ENCODE measurements at regions not wholly inside any gene's neighbourhood (a gene's known extent, or its start where the extent isn't known, plus 50 kb on each side); places are given as distances from the start of the nearest gene placed in this dataset.
"Not testable (repeated sequence)": the region's sequence is repeated elsewhere in the genome, so short reads cannot be mapped to it uniquely, and the experiment has no call there.

DNA sequence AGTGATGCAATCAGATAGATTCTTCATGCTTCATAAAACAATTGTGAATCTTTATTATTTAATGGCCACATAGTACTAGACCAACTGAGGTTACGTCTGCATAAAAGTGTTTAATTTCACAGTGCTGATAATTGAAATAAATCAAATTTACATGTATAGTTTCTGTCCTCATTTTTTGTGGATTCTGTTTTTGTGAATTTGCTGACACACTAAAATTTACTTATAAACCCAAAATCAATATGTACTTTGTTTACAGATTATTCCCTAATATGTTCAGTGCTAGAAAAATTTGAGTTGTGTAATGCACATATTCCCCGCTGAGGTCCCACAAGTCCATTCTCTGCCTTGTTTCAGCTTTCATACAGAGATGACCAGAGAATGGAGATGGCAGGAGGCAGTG lies 759.8 kb downstream of the CENPC start:
- no peaks in the 10 kb centered on the region for H3K36me3 ChIP-seq
- H3K27me3 ChIP-seq = no peaks in the 10 kb centered on the region
- ATAC-seq (no peak), DNase-seq (no peak)
- TF ChIP-seq, protein P1, sequence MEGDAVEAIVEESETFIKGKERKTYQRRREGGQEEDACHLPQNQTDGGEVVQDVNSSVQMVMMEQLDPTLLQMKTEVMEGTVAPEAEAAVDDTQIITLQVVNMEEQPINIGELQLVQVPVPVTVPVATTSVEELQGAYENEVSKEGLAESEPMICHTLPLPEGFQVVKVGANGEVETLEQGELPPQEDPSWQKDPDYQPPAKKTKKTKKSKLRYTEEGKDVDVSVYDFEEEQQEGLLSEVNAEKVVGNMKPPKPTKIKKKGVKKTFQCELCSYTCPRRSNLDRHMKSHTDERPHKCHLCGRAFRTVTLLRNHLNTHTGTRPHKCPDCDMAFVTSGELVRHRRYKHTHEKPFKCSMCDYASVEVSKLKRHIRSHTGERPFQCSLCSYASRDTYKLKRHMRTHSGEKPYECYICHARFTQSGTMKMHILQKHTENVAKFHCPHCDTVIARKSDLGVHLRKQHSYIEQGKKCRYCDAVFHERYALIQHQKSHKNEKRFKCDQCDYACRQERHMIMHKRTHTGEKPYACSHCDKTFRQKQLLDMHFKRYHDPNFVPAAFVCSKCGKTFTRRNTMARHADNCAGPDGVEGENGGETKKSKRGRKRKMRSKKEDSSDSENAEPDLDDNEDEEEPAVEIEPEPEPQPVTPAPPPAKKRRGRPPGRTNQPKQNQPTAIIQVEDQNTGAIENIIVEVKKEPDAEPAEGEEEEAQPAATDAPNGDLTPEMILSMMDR (IDR thresholded peaks at IDR 0.05) = no peak
- no peak overlapping the region for H3K27ac ChIP-seq
- H3K9me3 ChIP-seq = peaks cover 0 to 13% (median 0%) of the 10 kb centered on the region in 11 donors
- intact Hi-C loops (cut with DNase I) = no loop called here
- WGBS, 2 donors = 89 to 93% methylated on average over 2 of the region's 2 CpGs
- H3K4me3 ChIP-seq = no peak overlapping the region
- H3K4me1 ChIP-seq = no peaks in the 10 kb centered on the region

DNA sequence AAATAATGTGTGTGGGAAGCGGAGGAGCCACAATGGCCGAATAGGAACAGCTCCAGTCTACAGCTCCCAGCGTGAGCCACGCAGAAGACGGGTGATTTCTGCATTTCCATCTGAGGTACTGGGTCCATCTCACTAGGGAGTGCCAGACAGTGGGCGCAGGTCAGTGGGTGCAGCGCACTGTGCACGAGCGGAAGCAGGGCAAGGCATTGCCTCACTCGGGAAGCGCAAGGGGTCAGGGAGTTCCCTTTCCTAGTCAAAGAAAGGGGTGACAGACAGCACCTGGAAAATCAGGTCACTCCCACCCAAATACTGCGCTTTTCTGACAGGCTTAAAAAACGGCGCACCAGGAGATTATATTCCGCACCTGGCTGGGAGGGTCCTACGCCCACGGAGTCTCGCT lies 762.6 kb downstream of the CENPC start:
- H3K27me3 ChIP-seq; DNase-seq; intact Hi-C loops (cut with DNase I); H3K4me1 ChIP-seq; H3K36me3 ChIP-seq; H3K27ac ChIP-seq; ATAC-seq; H3K4me3 ChIP-seq: not testable (repeated sequence)
- peaks cover 0 to 13% (median 0%) of the 10 kb centered on the region in 11 donors for H3K9me3 ChIP-seq
- 92 to 94% methylated on average over 18 of the region's 18 CpGs for WGBS, 2 donors

DNA sequence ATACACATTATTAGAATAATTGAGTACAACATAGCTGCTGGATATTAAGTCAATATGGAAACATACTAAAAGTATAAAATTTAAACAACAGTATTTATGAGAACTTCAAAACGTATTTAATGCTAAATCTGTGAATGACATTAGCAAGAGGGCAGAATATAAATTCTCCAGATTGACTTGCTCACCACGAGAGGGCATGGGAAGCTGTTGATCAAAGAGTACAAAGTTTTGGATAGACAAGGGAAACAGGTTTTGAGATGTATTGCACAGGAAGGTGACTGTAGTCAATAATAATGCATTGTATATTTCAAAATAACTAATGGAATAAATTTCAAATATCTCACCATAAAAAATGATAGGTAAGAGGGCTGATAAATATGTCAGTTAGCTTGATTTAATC lies 768.2 kb downstream of the CENPC start:
- no peak overlapping the region for H3K4me3 ChIP-seq
- ATAC-seq = no peak
- TF ChIP-seq, protein P1 (IDR thresholded peaks at IDR 0.05) = no peak
- peaks cover 0 to 8% (median 0%) of the 10 kb centered on the region in 11 donors for H3K9me3 ChIP-seq
- H3K4me1 ChIP-seq = no peaks in the 10 kb centered on the region
- intact Hi-C loops (cut with DNase I) = no loop called here
- WGBS, 2 donors = 45 to 49% methylated on average over 2 of the region's 2 CpGs
- no peak for DNase-seq
- H3K27me3 ChIP-seq = no peaks in the 10 kb centered on the region
- H3K36me3 ChIP-seq = no peaks in the 10 kb centered on the region
- no peak overlapping the region for H3K27ac ChIP-seq

DNA sequence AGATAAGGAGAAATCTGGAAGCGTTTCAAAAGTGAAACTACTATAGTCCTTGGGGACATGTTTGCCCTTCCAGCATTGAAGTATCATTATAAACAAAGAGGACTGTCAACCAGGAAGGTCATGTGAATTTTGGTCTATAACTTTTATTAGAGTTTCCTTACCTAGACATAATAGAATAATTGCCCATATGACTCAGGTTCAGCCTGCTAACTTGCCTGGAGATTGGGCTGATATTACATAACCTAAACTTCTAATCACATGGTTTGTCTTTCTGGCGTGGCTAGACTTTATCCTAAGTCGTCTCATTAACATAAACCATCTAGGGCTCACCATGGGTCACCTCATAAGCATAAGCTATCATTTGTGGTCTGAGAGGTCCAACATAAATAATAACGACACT lies 775.9 kb downstream of the CENPC start:
- Histone ChIP-seq H3K4me1 (no peaks in the 10 kb centered on the region), H3K36me3 (no peaks in the 10 kb centered on the region), H3K27me3 (no peaks in the 10 kb centered on the region), H3K27ac (no peak overlapping the region), H3K4me3 (no peak overlapping the region), H3K9me3 (peaks cover 0 to 17% (median 0%) of the 10 kb centered on the region in 11 donors)
- WGBS, 2 donors = 35 to 39% methylated on average over 4 of the region's 4 CpGs
- ATAC-seq (no peak), DNase-seq (no peak)
- intact Hi-C loops (cut with DNase I) = no loop called here
- TF ChIP-seq, protein P1 (IDR thresholded peaks at IDR 0.05) = no peak

DNA sequence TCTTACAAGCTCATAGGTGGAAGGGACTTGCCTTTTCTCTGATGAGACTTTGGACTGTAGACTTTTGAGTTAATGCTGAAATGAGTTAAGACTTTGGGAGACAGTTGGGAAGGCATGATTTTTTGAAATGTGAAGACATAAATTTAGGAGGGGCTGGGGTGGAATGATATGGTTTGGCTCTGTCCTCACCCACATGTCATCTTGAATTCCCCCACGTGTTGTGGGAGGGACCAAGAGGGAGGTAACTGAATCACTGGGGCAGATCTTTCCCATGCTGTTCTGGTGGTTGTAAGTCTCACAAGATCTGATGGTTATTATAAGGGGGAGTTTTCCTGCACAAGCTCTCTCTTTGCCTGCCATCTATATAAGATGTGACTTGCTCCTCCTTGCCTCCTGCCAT lies 777.9 kb downstream of the CENPC start:
- intact Hi-C loops (cut with DNase I) = no loop called here
- Histone ChIP-seq H3K27ac (no peak overlapping the region), H3K36me3 (no peaks in the 10 kb centered on the region), H3K9me3 (peaks cover 0 to 13% (median 0%) of the 10 kb centered on the region in 11 donors), H3K27me3 (no peaks in the 10 kb centered on the region), H3K4me1 (no peaks in the 10 kb centered on the region), H3K4me3 (no peak overlapping the region)
- ATAC-seq = no peak
- DNase-seq = no peak
- WGBS, 2 donors = 46 to 49% methylated on average over 1 of the region's 1 CpG
- TF ChIP-seq, protein P1 (IDR thresholded peaks at IDR 0.05) = no peak

Measured in heart right ventricle (tissue), 16 donors.